Uterus (tissue), 2 donors: ENCODE measurements at regions not wholly inside any gene's neighbourhood (a gene's known extent, or its start where the extent isn't known, plus 50 kb on each side); places are given as distances from the start of the nearest gene placed in this dataset.

Experiments
- POLR2A ChIP-seq, 2 donors: fragments of 450-650 bp; IDR thresholded peaks; one replicate each; pipeline ENCODE4 v1.6.1; 2016; ENCODE audit warnings: antibody characterized with exemption in 2 of 2, mild to moderate bottlenecking in 1 of 2, moderate library complexity in 1 of 2
- TF ChIP-seq, protein P1 (sequence below), 4 experiments: fragments of 200-600 bp in 2 of 4; fragments of 450-650 bp in 2 of 4; sonication (generic) in 2 of 4; IDR thresholded peaks; one replicate each; pipeline ENCODE4 v1.5.1; 2016 to 2019; ENCODE audit warnings: antibody characterized with exemption in 4 of 4, mild to moderate bottlenecking in 2 of 4, moderate library complexity in 1 of 4

DNA sequence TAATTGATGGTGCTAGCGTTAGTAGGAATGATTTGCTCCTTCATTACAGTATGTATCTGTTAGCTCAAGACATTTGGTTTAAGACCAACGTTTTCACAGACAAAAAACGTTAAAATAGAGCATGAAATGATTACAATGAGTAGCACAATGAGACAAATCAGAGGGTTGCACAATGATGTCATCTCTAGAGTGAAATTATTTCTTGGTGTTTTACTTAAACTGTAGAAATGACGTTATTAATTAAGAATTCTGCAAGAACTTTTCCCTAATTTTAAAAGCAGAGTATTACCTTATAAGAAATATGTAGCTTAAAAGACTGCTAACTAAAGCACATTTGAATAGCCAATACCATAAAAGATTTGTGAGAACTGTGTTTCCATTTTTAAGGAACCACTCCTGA lies 373.4 kb upstream of the KIF2B start:
- TF ChIP-seq, protein P1, sequence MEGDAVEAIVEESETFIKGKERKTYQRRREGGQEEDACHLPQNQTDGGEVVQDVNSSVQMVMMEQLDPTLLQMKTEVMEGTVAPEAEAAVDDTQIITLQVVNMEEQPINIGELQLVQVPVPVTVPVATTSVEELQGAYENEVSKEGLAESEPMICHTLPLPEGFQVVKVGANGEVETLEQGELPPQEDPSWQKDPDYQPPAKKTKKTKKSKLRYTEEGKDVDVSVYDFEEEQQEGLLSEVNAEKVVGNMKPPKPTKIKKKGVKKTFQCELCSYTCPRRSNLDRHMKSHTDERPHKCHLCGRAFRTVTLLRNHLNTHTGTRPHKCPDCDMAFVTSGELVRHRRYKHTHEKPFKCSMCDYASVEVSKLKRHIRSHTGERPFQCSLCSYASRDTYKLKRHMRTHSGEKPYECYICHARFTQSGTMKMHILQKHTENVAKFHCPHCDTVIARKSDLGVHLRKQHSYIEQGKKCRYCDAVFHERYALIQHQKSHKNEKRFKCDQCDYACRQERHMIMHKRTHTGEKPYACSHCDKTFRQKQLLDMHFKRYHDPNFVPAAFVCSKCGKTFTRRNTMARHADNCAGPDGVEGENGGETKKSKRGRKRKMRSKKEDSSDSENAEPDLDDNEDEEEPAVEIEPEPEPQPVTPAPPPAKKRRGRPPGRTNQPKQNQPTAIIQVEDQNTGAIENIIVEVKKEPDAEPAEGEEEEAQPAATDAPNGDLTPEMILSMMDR (IDR thresholded peaks at IDR 0.05), result no peak
- TF ChIP-seq POLR2A (IDR thresholded peaks at IDR 0.05), result no peak
